ENCODE measurements at regions not wholly inside any gene's neighbourhood (a gene's known extent, or its start where the extent isn't known, plus 50 kb on each side); places are given as distances from the start of the nearest gene placed in this dataset.

DNA sequence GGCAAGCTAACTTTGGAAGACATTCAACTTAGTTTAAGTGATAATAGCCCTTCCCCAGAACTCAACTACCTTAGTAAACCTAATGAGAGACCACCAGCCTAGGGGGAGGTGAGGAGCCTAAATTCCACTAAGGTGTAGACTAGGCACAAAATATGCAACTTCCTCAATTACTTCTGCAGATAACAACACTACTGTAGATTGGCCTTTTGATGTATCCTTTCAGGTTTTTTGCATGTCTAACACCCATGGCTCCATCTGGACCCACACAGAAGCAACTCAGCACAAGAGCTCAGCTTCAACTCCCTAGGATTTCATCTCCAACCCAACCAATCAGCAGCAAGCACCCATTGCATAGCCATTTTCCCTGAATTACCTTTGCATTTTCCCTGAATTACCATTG, 353.3 kb downstream of the AKAIN1 start:
- TF ChIP-seq, protein P1, sequence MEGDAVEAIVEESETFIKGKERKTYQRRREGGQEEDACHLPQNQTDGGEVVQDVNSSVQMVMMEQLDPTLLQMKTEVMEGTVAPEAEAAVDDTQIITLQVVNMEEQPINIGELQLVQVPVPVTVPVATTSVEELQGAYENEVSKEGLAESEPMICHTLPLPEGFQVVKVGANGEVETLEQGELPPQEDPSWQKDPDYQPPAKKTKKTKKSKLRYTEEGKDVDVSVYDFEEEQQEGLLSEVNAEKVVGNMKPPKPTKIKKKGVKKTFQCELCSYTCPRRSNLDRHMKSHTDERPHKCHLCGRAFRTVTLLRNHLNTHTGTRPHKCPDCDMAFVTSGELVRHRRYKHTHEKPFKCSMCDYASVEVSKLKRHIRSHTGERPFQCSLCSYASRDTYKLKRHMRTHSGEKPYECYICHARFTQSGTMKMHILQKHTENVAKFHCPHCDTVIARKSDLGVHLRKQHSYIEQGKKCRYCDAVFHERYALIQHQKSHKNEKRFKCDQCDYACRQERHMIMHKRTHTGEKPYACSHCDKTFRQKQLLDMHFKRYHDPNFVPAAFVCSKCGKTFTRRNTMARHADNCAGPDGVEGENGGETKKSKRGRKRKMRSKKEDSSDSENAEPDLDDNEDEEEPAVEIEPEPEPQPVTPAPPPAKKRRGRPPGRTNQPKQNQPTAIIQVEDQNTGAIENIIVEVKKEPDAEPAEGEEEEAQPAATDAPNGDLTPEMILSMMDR (IDR thresholded peaks at IDR 0.05; ENCODE audit: control insufficient read depth, insufficient read depth, low read depth, low read length, missing control alignments), result no peak
- no peak for DNase-seq (ENCODE audit: low read depth)
- H3K4me3 ChIP-seq (ENCODE audit: control insufficient read depth, low read depth, low read length), result no peak overlapping the region

DNA sequence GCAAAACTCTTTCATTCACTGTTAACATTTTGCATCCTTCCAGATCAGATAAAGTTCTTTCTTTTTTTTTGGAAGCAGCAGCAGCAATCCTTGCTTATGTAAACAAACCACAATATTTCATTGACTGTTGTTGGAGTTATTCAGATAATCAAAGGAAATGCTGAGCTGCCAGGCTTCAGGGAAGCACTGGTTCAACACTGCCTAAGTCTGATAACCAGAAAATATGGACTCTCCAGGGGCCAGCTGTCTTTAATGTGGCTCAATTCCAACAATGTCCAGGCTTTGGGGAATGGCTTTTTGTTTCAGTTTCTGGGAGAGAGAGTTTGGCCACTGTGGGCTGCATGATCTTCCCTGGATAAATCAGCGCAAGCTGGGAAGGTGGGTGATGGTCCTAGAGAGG, 354.3 kb downstream of the AKAIN1 start:
- no peak for DNase-seq (ENCODE audit: low read depth)
- TF ChIP-seq, protein P1 (IDR thresholded peaks at IDR 0.05; ENCODE audit: control insufficient read depth, insufficient read depth, low read depth, low read length, missing control alignments), result no peak
- H3K4me3 ChIP-seq (ENCODE audit: control insufficient read depth, low read depth, low read length), result no peak overlapping the region

DNA sequence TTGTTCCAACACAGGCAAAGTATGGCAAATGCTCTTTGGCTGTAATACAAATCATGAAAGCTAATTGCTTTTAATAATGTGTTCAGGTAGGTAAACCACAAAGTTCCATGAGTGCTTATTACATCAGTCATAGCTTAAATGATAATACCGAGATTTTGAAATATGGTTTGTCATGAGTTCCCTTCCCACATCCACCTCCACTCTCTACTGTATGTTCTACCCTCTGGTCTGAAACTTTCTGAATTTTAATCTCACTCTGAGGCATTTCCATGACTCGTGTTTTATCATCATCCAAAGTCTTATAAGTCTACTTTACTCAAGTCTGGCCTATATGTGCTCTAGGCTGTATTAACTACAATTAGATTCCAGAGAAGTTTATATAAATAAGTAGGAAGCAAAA, 354.8 kb downstream of the AKAIN1 start:
- no peak for DNase-seq (ENCODE audit: low read depth)
- TF ChIP-seq, protein P1 (IDR thresholded peaks at IDR 0.05; ENCODE audit: control insufficient read depth, insufficient read depth, low read depth, low read length, missing control alignments), result no peak
- no peak overlapping the region for H3K4me3 ChIP-seq (ENCODE audit: control insufficient read depth, low read depth, low read length)

DNA sequence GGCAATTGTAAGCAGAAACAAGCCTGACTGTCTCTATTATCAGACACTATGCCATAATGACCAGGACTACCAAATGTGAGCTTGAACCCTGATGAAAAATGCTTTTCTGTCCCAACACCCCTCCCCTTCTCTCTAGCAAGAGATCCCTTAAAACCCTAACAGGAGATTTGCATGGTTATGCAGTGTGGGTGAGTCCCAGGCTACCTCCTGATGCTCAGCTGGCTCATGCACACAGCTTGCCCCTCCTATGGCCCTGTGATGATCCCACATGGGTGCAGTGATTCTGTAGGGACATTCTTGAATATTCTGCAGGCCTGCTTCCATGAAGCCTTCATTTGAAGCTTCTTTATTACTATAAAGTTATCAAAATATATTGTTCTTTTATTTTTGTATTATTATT, 357.4 kb downstream of the AKAIN1 start:
- H3K4me3 ChIP-seq (ENCODE audit: control insufficient read depth, low read depth, low read length), result no peak overlapping the region
- DNase-seq (ENCODE audit: low read depth), result no peak
- TF ChIP-seq, protein P1 (IDR thresholded peaks at IDR 0.05; ENCODE audit: control insufficient read depth, insufficient read depth, low read depth, low read length, missing control alignments), result no peak

DNA sequence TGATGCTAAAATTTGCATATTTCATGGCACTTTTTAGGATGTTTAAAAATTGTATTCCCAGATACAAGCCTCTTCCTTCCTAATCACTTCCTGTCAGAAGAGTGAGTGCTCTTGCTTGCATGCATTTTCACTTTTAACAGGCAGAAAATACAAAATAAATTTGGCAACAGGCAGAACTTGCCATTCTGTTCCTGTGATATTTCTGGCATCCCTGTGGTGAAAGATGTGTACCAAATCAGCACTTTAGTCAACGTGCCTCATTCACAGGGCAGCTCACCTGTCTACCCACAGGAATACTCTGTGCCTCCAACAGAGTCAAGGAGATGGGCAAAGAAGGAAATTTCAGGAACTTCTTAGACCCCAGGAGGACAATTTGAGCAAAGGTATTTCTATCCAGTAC, 360.9 kb downstream of the AKAIN1 start:
- DNase-seq (ENCODE audit: low read depth), result no peak
- TF ChIP-seq, protein P1 (IDR thresholded peaks at IDR 0.05; ENCODE audit: control insufficient read depth, insufficient read depth, low read depth, low read length, missing control alignments), result no peak
- H3K4me3 ChIP-seq (ENCODE audit: control insufficient read depth, low read depth, low read length), result no peak overlapping the region

DNA sequence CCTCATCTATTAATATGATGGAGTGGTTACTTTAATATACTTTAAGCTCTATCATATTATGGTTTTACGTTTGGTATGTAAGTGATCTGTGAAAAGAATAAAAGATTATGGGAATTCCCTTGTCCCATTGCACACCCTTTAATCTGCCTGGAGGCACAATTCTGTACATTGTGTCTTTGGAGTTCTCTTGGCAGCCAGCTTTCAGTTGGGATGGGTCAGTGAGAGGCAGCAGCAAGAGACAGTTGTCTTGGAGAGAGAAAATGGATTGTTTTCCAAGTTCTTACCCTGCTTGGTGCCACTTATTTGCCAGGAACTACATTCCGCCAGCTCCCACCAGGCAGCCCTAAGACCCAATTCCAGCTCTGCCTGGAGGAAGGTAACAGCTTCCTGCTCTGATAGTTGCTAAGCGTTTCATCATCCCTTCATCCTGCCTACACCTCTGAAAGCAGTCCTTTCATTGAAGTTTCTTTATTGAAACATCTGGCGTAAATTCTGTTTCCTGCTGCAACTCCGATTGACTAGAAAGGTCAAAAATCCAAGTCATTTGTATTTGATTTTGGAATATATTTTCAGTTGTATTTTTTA, 365.2 kb downstream of the AKAIN1 start:
- DNase-seq (ENCODE audit: low read depth), result no peak
- H3K4me3 ChIP-seq (ENCODE audit: control insufficient read depth, low read depth, low read length), result no peak overlapping the region
- TF ChIP-seq, protein P1 (IDR thresholded peaks at IDR 0.05; ENCODE audit: control insufficient read depth, insufficient read depth, low read depth, low read length, missing control alignments), result no peak

DNA sequence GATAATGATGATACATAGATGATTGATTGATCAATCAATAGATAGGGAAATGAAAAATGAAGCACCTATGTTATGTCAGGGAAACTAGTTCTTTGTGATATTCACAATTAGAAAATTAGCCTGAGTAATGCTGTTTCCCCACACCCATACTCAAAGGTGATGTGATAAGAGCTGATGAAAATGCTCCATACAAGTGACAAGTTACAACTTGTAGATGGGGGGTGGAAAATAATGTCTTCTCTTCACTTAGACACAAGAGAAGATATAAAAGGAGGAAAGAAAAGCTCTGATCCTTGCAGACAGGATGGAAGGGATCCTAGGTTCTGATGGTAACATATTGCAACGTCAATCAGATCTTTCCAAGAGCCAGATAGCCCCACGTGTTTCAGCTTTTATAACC, 365.9 kb downstream of the AKAIN1 start:
- TF ChIP-seq, protein P1 (IDR thresholded peaks at IDR 0.05; ENCODE audit: control insufficient read depth, insufficient read depth, low read depth, low read length, missing control alignments), result no peak
- no peak for DNase-seq (ENCODE audit: low read depth)
- H3K4me3 ChIP-seq (ENCODE audit: control insufficient read depth, low read depth, low read length), result no peak overlapping the region
